ENCODE measurements at regions not wholly inside any gene's neighbourhood (a gene's known extent, or its start where the extent isn't known, plus 50 kb on each side); places are given as distances from the start of the nearest gene placed in this dataset.

DNA sequence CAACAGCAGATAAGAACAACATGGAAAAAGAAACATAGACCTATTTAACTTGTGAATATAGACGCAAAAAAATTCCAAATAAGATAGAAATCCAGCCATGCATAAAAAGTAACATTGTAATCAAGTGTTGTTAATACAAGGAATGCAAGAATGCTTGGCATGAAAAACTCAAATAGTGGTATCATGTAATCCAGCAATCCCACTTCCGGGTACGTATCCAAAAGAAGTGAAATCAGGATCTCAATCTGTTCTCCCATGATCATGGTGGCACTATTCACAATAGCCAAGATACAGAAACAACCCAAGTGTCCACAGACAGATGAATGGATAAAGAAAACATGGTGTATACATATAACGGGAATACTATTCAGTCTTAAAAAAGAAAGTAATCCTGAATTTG is 437.4 kb downstream of the ARHGEF28 start:
- Mint-ChIP-seq H3K4me3 (ENCODE audit: low read depth, unreplicated experiment) (no peak overlapping the region), H3K9me3 (ENCODE audit: low read depth, unreplicated experiment) (no peaks in the 10 kb centered on the region), H3K4me1 (ENCODE audit: low read depth, unreplicated experiment) (peaks cover 37% of the 10 kb centered on the region), H3K27me3 (ENCODE audit: unreplicated experiment) (no peaks in the 10 kb centered on the region), H3K36me3 (ENCODE audit: insufficient read depth, unreplicated experiment) (no peaks in the 10 kb centered on the region), H3K27ac (ENCODE audit: unreplicated experiment) (peak overlapping the region; percentile 72)
- intact Hi-C loops (cut with micrococcal nuclease; ENCODE audit: unreplicated experiment): no loop called here
- no TSS peak for BruUV-seq (replicated peaks)
- TF ChIP-seq, protein P1, sequence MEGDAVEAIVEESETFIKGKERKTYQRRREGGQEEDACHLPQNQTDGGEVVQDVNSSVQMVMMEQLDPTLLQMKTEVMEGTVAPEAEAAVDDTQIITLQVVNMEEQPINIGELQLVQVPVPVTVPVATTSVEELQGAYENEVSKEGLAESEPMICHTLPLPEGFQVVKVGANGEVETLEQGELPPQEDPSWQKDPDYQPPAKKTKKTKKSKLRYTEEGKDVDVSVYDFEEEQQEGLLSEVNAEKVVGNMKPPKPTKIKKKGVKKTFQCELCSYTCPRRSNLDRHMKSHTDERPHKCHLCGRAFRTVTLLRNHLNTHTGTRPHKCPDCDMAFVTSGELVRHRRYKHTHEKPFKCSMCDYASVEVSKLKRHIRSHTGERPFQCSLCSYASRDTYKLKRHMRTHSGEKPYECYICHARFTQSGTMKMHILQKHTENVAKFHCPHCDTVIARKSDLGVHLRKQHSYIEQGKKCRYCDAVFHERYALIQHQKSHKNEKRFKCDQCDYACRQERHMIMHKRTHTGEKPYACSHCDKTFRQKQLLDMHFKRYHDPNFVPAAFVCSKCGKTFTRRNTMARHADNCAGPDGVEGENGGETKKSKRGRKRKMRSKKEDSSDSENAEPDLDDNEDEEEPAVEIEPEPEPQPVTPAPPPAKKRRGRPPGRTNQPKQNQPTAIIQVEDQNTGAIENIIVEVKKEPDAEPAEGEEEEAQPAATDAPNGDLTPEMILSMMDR (IDR thresholded peaks at IDR 0.05; ENCODE audit: unreplicated experiment): no peak
- CTCF ChIA-PET: no interaction called here
- DNase-seq: no peak

DNA sequence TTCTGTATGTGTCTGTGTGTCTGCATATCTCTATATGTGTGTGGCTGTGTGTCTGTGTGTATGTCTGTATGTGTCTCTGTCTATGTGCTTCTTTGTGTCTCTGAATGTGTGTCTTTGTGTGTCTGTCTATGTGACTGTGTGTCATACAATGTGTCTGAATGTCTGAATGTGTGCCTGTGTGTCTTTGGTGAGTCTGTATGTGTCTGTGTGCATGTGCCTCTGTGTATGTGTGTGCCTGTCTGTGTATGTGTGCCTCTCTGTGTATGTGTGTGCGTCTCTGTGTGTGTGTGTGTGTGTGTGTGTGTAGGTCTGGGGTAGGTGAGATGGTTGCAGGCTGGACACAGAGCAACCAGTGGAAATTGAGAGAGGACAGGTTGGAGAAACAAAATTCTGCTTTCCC is 435.3 kb downstream of the ARHGEF28 start:
- DNase-seq: no peak
- Mint-ChIP-seq H3K36me3 (ENCODE audit: insufficient read depth, unreplicated experiment) (no peaks in the 10 kb centered on the region), H3K27ac (ENCODE audit: unreplicated experiment) (no peak overlapping the region), H3K4me3 (ENCODE audit: low read depth, unreplicated experiment) (no peak overlapping the region), H3K4me1 (ENCODE audit: low read depth, unreplicated experiment) (peaks cover 24% of the 10 kb centered on the region), H3K27me3 (ENCODE audit: unreplicated experiment) (no peaks in the 10 kb centered on the region), H3K9me3 (ENCODE audit: low read depth, unreplicated experiment) (no peaks in the 10 kb centered on the region)
- CTCF ChIA-PET: interaction anchor here (0.7 kb wide), 1 partner anchor 78 kb away, joined by 3 read pairs; no protein-coding TSS in a partner anchor
- BruUV-seq (replicated peaks): no TSS peak
- TF ChIP-seq, protein P1 (IDR thresholded peaks at IDR 0.05; ENCODE audit: unreplicated experiment): no peak
- intact Hi-C loops (cut with micrococcal nuclease; ENCODE audit: unreplicated experiment): no loop called here

DNA sequence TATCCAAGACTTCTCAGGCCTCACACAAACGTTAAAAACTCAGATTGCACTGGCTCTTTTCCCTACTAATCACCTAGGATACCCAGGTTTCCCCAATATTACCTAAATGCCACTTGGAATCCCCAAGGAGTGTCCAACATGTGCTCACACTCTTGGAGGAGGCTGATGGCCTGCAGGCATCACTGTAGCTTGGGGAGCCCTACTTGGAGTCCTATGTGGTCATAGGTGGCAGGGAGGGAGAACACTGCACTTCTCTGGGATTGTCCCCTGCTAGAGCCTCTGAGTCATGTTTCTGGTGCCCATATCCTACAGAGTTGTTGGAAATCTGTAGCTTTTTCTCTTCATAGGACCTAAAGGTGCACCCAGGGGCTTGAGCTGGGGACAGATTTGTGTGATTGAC is 433.7 kb downstream of the ARHGEF28 start:
- TF ChIP-seq, protein P1 (IDR thresholded peaks at IDR 0.05; ENCODE audit: unreplicated experiment): no peak
- intact Hi-C loops (cut with micrococcal nuclease; ENCODE audit: unreplicated experiment): loop anchor here (5.0 to 10.0 kb wide), 2 partner anchors 143 to 335 kb away; no protein-coding TSS in a partner anchor
- H3K27ac Mint-ChIP-seq (ENCODE audit: unreplicated experiment): no peak overlapping the region

DNA sequence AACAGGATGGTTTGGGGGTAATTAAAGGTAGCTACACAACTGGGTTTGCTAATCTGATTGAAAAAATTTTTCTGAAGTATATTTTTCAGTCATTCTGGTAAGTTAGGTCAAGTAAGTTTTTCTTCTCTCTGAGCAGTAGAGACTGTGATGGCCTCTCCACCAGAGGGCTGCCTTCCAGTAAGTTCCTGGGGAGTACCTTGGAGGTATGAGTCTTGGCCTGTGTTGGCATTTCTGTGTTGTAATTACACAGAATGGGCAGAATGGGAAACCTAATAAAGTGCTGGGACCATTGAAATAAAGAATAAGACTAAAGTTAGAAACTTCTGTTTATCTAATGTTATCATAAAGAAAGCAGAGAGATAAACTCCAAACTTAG is 430.8 kb downstream of the ARHGEF28 start:
- peak; percentile 62 for DNase-seq
- TF ChIP-seq, protein P1 (IDR thresholded peaks at IDR 0.05; ENCODE audit: unreplicated experiment): peak; percentile 41
- Mint-ChIP-seq H3K27ac (ENCODE audit: unreplicated experiment) (no peak overlapping the region), H3K4me3 (ENCODE audit: low read depth, unreplicated experiment) (no peak overlapping the region), H3K36me3 (ENCODE audit: insufficient read depth, unreplicated experiment) (no peaks in the 10 kb centered on the region), H3K27me3 (ENCODE audit: unreplicated experiment) (no peaks in the 10 kb centered on the region), H3K4me1 (ENCODE audit: low read depth, unreplicated experiment) (peaks cover 8% of the 10 kb centered on the region), H3K9me3 (ENCODE audit: low read depth, unreplicated experiment) (no peaks in the 10 kb centered on the region)
- CTCF ChIA-PET: no interaction called here
- intact Hi-C loops (cut with micrococcal nuclease; ENCODE audit: unreplicated experiment): loop anchor here (1.0 to 10.0 kb wide), 4 partner anchors 72 to 586 kb away; no protein-coding TSS in a partner anchor
- BruUV-seq (replicated peaks): no TSS peak

More for the DNA sequence above, 433.7 kb downstream of the ARHGEF28 start:
- no peak overlapping the region for H3K4me3 Mint-ChIP-seq (ENCODE audit: low read depth, unreplicated experiment)
- CTCF ChIA-PET: no interaction called here
- no peaks in the 10 kb centered on the region for H3K27me3 Mint-ChIP-seq (ENCODE audit: unreplicated experiment)
- H3K4me1 Mint-ChIP-seq (ENCODE audit: low read depth, unreplicated experiment): peaks cover 23% of the 10 kb centered on the region
- no peaks in the 10 kb centered on the region for H3K36me3 Mint-ChIP-seq (ENCODE audit: insufficient read depth, unreplicated experiment)
- no peaks in the 10 kb centered on the region for H3K9me3 Mint-ChIP-seq (ENCODE audit: low read depth, unreplicated experiment)
- DNase-seq: no peak
- no TSS peak for BruUV-seq (replicated peaks)

Data from Calu3 (cell line).